Caki2 (cell line): ENCODE measurements at regions not wholly inside any gene's neighbourhood (a gene's known extent, or its start where the extent isn't known, plus 50 kb on each side); places are given as distances from the start of the nearest gene placed in this dataset.
A peak's percentile ranks its signal among the peaks of the same experiment; 100 is the strongest.

Experiments
- DNase-seq: peaks from one replicate; pipeline ENCODE4 v3.0.0-alpha.2; 2015; ENCODE audit warnings: low read depth
- in situ Hi-C: cut with HindIII; loops from 2 replicates; pipeline ENCODE4 v1.10.0; 2016; ENCODE audit warnings: low sequenced_read_pairs, low pct_unique_long_range_greater_than_20kb, mixed read lengths

DNA sequence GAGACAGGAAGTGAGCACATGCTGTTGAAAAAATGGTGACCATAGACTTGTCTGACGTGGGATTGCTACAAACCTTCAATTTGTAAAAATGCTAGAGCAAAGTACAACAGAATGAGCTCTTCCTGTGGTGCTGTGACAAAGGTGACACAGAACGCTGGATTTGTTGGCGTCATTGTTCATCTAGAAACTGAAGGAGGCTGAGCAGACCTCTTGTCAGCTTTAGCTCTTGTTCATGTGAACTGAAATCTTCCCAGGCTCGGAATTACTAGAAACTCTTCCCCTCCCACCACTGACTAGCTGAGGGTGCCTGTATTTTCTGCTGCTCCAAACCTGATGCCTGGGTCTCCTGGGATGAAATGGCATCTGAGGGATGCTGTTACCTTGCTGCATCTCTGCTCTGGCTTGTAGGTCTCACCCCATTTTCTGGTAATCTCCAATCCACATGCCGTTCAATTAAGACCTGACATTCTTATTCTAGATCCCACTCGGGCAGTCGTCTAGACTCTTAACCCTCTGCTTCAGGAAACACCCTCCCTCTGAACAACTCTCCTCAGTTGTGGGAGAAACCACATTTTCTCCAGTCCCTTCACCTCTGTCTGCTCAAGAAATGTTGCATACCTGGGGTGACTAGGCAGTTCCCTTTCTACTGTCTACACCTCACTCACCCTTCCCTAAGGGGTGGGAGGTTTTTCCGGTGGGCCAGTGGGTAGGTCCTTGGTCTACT is 349.3 kb downstream of the CXCL12 start:
- DNase-seq = no peak
- in situ Hi-C loops = no loop called here

DNA sequence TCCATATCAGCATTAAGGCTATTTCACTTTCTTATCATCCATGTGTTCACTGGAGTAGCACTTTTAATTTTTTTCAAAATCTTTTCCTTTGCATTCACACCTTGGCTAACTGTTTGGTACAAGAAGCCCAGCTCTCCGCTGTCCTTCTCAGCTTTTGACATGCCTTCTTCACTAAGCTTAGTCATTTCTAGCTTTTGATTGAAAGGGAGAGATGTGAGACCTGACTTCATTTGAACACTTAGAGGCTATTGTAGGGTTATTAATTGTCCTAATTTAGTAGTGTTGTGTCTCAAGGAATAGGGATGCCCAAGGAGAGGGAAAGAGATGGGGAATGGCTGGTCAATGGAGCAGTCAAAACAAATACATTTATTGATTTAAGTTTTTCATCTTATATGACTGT is 350.0 kb downstream of the CXCL12 start:
- DNase-seq = no peak
- in situ Hi-C loops = no loop called here

DNA sequence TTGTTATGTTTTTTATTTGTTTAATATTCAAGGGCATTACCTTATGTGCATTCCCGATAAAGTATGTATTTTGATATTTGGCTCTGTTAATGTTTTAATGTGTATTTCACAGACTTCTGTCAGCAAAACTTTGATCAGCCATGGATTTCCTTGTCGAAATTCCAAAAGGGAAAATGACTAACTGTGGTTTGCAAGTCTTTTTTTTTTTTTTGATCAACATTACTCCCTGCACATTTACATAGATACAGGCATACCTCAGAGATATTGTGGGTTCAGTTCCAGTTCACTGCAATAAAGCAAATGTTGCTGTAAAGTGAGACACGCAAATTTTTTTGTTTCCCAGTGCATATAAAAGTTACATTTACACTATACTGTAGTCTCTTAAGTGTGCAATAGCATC is 351.9 kb downstream of the CXCL12 start:
- DNase-seq = peak; percentile 65
- in situ Hi-C loops = no loop called here

- DNase-seq = no peak
- in situ Hi-C loops = no loop called here
These were observed 352.7 kb downstream of the CXCL12 start for GRCh38 chr10:44032216-44032615.

GRCh38 chr10:44030738-44031137 is 354.2 kb downstream of the CXCL12 start:
- DNase-seq = no peak
- in situ Hi-C loops = no loop called here

GRCh38 chr10:44030132-44030531 is 354.8 kb downstream of the CXCL12 start:
- DNase-seq = no peak

GRCh38 chr10:44028384-44029137 is 356.3 kb downstream of the CXCL12 start:
- in situ Hi-C loops = no loop called here
- no peak for DNase-seq

More at GRCh38 chr10:44030132-44030531, 354.8 kb downstream of the CXCL12 start:
- in situ Hi-C loops = no loop called here

GRCh38 chr10:44024356-44025116 is 360.4 kb downstream of the CXCL12 start:
- in situ Hi-C loops = no loop called here
- no peak for DNase-seq

DNA sequence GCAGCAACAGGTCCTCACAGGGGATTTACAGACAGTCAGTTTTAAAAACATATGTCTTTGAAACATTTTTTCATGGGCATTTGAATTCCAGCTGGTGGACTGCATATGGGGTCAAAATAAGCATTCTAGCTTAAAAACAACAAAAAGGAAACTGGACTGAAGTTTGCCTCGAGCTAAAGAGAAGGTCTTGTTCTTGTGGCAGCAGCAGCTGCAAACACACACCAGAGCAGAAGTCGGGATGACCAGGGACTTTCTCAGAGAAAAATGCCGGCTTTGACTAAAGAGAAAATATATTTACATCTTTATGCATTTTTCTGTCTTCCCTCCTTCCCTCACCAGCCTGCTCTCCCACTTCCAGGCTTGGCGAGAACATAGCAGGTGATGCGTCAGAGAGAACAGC is 361.4 kb downstream of the CXCL12 start:
- DNase-seq = no peak
- in situ Hi-C loops = no loop called here

DNA sequence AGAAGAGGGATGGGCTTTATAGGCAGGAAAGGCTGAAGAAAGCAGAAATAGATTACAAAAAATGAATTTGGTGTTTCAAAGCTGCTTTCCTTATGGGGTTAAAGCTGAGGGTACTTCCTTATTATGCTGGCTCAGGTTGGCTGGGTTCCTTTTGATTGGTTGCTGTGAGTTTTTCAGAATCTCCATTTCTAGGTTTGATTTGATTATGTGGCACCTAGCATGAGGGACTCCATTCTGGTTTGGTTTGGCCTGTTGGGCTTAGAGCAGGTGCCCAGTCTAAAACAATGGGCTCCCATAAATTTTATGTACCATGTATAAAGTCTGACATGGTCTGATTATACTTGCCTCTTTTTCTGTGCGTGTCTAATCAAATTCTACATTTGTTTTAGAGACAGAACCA is 362.7 kb downstream of the CXCL12 start:
- DNase-seq = no peak
- in situ Hi-C loops = no loop called here

DNA sequence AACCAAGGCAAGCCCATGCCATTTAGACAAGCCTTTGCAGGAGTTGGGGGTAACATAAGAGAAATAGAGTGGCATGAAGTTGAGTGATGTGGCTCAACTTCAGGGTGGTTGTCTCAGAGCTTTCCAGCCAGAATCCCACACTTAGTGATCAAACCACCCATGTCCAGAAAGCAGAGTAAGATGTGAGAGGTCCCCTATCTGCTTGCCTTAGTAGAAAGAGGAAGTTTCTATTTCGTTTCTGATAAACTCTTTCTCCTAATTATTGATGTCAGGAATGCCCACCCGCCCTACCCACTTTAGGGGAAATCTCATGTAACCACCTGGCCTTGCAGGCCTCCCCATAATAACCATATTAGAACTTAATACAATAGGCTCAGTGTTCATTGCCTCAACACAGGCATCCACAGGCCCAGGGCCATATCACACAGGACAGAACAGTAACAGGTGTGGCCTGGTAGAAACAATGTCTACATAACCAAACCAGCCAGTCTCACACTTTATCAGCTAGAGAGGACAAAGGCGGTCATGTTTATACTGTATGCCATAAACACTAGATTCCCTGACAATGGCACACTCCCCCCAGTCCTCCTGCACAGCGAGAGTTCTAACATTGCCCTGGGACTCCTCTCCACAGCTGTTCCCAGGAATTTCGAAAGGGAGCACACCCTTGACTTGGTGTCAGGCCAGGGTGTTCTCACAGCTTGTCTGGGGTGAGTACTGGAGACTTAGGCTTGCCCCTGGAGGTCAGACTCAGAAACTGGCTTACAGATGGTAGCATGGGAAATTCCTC is 364.4 kb downstream of the CXCL12 start:
- no peak for DNase-seq
- in situ Hi-C loops = no loop called here

- in situ Hi-C loops = no loop called here
- DNase-seq = no peak
These were observed 367.3 kb downstream of the CXCL12 start for GRCh38 chr10:44017483-44018145.

DNA sequence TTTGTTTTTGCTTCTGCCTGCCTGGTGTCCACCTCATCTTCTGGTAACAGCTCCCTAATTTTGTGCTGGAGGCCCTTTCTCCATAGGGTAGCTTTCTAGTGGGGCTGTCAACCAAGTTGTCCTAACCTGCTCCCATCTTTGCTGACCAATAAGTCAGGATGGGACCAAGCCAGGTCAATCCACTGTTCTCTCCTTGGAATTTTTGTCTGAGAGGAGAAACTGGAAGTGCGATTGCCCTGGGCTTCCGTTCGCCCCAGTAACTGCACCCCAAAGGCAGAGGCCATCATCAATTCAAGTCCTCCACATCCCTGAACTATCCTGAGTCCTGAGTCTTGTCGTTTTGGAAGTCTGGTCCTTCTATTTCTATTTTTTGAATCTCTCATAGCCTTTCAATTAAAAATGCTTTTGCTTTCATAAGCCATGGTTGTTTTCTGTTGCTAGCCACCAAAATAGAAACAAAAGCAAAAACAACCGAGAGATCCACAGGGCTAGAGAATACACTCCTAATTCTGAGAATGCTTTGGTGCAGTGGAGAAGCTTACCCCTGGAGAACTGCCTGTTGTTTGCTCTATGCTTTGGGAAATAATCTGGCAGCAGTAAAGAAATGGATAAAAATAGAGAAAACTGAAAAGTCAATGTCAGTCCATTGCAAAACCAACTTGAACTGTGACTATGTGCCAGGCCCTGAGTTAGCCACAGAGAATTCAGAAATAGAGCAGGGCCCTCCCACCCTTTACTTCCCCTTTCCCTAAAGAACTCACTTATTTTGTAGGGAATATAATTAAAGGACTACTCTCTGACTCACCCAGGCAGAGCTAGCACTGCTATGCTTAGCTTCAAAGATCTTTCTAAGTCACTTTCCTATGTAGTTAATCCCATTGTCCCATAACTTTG is 368.1 kb downstream of the CXCL12 start:
- in situ Hi-C loops = no loop called here
- DNase-seq = no peak

DNA sequence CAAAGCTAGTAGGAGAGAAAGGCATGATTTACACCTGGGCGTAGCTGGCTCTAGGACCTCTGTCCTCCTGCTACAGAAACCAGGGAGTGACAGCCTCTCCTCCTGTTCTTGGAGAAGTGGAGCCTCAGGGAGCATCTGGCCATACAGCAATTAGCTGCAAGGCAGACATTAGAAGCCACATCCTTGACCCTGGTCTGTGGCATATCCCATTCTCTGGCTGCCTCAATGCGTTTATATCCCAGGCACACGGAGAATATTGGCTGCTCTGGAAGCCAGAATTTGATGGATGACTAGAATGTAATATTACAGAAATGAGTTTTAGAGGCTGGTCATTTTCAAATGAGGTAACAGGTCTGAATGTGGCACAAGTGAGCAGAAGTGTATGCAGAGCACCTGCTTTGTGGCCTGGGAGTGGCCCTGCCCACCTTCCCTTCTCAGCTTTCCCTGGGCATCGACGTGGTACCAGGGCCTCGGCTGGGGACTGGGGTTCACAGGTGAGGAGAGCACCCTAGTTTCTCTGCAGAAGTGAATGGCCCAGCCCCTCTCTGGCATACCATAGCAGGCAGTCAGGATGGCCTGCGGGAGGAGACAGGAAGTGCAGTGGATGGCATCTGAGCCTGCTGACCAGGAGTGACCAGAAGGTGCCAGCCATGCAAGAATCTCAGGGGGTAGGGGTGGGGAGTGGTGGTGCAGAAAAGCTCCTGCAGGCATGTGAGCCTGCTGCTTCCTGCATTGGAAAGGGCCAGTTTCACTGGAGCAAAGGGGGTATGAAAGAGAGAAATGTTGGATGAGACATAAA is 367.2 kb upstream of the ZNF32 start:
- DNase-seq = no peak
- in situ Hi-C loops = no loop called here

GRCh38 chr10:44014644-44015250 is 366.1 kb upstream of the ZNF32 start:
- DNase-seq = no peak
- in situ Hi-C loops = no loop called here

GRCh38 chr10:44013981-44014380 is 365.3 kb upstream of the ZNF32 start:
- in situ Hi-C loops = no loop called here
- DNase-seq = no peak
